NOMO-1 (cell line): ENCODE measurements at regions not wholly inside any gene's neighbourhood (a gene's known extent, or its start where the extent isn't known, plus 50 kb on each side); places are given as distances from the start of the nearest gene placed in this dataset.
"Not testable (repeated sequence)": the region's sequence is repeated elsewhere in the genome, so short reads cannot be mapped to it uniquely, and the experiment has no call there.

ENCODE experiments used
- DNase-seq, 2 experiments: peaks; one replicate each; lab custom pipeline; 2025; ENCODE audit not compliant: unreplicated experiment in 2 of 2; lab: John Stamatoyannopoulos, UW

- no peak for DNase-seq
Observed at GRCh38 chr7:49099587-49100326, 175.4 kb downstream of the CDC14C start.

GRCh38 chr7:49100908-49101740 is 176.8 kb downstream of the CDC14C start:
- not testable (repeated sequence) for DNase-seq

DNA sequence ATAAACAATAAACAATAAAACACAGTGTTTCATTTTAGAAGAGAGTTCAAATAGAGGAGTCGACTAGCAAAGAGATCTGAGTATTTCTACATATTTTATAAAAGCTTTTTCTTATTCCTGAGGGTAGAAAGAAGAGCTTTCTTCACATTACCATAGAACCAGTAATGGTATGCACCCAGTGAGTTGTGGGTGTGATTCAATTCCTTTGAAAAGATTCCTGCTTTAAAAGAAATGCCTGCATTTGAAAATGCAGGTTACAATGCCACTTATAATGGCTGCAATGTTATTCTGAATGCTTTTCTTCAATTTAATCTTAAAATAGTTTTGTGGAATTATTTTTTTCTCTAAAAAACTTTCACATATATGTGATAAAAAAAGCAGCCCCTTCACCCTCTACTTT is 178.1 kb downstream of the CDC14C start:
- no peak for DNase-seq

DNA sequence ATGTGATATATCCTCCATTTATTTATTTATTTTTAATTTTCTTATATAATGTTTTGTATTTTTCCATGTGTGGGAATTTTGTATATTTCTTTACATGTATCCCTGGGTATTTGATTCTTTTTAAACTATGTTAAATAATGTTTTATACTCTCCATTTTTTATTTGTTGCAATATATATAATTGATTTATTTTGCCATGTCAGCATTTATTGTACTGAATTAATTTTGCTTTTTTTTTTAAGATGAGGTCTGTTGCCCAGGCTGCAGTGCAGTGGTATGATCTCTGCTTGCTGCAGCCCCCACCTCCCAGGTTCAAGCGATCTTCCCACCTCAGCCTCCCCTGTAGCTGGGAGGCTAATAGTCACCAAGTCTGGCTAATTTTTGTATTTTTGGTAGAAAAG is 187.4 kb downstream of the CDC14C start:
- DNase-seq: no peak

DNA sequence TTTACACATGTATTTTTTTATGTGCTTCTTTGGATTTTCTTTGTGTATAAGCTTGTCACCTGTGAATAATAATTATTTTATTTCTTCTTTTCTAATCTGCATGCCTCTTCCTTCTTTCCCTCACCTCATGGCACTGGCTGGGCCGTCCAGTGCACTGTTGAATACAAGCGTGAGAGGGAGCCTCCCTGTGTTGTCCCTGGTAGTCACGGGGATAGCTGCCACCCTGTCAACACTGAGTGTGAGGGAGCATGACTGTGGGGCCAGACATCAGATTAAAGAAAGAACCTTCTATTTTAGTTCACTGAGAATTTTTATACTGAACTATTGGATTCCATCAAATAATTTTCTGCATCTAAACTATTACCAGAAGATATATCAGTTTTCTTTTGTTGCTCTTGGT is 187.9 kb downstream of the CDC14C start:
- no peak for DNase-seq

- DNase-seq: no peak
Observed at GRCh38 chr7:49112647-49113046, 188.3 kb downstream of the CDC14C start.

- DNase-seq: no peak
Observed at GRCh38 chr7:49119706-49120105, 195.4 kb downstream of the CDC14C start.

- DNase-seq: no peak
Observed at GRCh38 chr7:49125246-49125645, 200.9 kb downstream of the CDC14C start.

- DNase-seq: no peak
Observed at GRCh38 chr7:49127359-49127913, 203.1 kb downstream of the CDC14C start.

DNA sequence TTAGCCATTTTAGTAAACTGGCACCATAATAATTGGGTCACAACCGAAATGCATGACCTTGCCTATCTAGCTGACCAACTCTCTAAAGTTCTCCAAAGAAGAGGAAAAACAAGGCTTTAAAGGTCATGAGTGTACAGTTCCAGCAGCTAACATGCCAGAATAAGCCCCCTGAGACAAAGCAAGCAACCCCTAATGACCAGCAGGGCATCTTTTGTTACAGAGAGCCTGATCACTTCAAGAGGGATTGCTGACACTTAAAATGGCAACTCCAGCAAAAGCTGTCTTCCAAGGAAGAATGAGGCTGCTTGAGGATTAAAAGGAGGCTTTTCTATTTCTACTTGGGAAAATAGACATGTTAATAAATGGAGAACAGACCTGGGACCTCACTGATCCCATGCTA is 213.6 kb downstream of the CDC14C start:
- DNase-seq: no peak

DNA sequence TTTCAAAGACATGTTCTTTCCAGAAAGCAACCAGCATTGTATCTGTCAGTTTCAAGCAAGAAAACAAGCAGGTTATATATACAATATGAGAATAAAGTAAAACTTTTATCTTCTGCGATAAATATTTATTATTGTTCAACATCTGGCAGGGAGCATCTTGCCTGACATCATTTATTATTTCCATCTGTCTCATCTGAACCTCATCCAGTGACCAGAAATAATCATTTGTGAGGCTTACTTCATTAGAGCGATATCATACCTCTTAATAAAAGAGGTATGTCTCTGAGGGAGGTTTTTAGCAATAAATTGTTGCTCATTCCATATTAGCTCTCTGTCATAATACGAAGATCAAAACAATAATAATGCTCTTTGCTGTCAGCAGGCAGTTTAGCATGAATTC is 226.1 kb downstream of the CDC14C start:
- no peak for DNase-seq

GRCh38 chr7:49151146-49151545 is 226.8 kb downstream of the CDC14C start:
- no peak for DNase-seq

GRCh38 chr7:49158321-49158720 is 234.0 kb downstream of the CDC14C start:
- no peak for DNase-seq

GRCh38 chr7:49159536-49159935 is 235.2 kb downstream of the CDC14C start:
- no peak for DNase-seq

GRCh38 chr7:49166441-49166840 is 242.1 kb downstream of the CDC14C start:
- DNase-seq: no peak

GRCh38 chr7:49172639-49173038 is 248.3 kb downstream of the CDC14C start:
- peak; percentile 5 to 31 for DNase-seq

GRCh38 chr7:49174396-49174795 is 250.0 kb downstream of the CDC14C start:
- DNase-seq: no peak

DNA sequence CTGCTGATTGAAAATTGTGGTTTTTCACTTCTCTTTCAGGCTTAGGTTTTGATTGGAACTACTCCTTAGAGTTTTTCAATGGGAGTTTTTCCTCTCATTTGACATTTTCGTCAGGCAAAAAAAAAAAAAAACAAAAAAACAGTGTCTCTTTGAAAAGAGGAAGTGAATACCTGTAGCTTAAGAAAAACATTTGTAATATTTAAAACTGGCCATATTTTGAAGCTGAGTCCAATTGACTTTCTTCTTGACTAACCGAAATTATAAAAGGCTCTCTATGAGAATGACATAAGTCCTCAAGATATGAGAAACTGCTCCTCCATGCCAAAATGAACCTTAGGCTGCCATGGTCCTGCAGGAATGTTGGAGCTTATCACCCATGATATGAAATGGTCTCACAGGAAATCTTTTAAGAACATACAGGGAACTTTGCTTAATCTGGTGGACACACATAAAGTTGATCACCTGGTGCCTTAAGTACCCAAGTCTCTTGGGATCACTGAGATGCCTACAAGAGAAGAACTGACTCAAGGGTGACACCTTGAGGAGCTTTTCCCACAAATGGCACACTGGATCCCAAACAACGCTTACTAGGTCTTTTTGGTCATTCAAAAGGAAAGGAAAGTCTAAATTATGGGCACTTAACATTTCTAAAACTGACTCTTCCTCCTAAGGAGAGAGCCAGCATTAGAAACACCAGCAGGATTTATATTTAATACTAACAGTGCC is 263.4 kb downstream of the CDC14C start:
- peak in 1 of 2 experiments; percentile 9 for DNase-seq

DNA sequence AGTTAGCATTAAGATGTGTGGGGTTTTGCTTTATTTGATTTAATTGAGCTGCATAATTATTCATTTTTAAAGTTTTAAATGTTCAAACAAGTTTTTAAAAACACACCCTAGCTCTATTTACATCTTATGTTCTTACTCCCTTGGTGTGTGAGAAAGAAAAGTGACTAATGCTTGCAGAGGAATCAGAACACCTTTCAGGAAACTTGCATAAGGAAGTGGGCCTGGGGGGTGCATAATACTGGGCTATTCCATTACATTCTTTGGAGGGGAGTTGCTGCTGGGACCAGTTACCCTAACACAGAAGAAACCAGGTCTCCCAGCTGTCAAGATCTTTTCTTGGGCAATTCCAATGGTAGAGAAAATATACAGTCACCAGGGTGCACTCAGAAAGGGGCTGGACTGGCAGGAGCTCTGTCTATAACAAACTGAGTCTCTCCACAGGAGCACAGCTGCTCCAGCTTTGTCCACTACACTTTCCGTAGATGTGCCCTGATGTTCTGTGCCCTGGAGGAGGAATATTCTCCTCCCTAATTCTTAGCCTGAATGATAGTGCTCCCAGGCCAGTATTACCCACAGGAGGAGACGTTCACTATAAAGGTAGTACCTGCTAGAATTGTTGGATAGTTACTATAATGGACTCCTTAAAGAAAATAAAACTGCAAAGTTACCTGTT is 304.2 kb downstream of the CDC14C start:
- no peak for DNase-seq

- no peak for DNase-seq
Observed at GRCh38 chr7:49229246-49229645, 304.9 kb downstream of the CDC14C start.

GRCh38 chr7:49243521-49243920 is 319.2 kb downstream of the CDC14C start:
- no peak for DNase-seq
